GM12865 (cell line): ENCODE measurements at regions not wholly inside any gene's neighbourhood (a gene's known extent, or its start where the extent isn't known, plus 50 kb on each side); places are given as distances from the start of the nearest gene placed in this dataset.

ENCODE experiments used
- DNase-seq: peaks from one replicate; pipeline ENCODE4 v3.0.0; 2010; ENCODE audit warnings: low read depth
- H3K4me3 ChIP-seq: 2 replicates; pipeline ENCODE4 v1.5.1; 2011; ENCODE audit warnings: mild to moderate bottlenecking, low read depth, low read length, control low read depth
- TF ChIP-seq, protein P1 (sequence below): IDR thresholded peaks from 2 replicates; pipeline ENCODE4 v1.5.1; 2011; ENCODE audit warnings: low read length, control low read depth, low read depth, inconsistent platforms; ENCODE audit not compliant: insufficient read depth; ENCODE audit errors: missing control alignments

DNA sequence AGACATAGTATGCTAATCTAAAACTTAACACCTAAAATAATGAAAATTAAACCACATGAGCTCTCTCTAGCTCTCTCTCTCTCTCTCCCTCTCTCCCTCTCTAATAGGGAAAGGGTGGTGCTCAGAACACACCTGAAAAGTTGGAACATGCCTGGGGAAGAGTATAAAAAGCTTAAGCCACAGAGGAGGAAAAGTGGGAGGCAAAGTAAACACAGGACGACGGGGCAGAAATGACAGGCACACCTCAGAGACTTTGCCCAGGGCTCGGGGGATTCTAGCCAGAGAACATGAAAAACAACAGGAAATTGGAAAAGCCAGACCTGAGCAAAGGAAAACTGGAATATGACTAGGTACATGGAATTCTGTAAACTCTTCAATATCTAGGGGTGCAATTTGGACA is 666.1 kb downstream of the BCL11A start:
- no peak overlapping the region for H3K4me3 ChIP-seq
- TF ChIP-seq, protein P1, sequence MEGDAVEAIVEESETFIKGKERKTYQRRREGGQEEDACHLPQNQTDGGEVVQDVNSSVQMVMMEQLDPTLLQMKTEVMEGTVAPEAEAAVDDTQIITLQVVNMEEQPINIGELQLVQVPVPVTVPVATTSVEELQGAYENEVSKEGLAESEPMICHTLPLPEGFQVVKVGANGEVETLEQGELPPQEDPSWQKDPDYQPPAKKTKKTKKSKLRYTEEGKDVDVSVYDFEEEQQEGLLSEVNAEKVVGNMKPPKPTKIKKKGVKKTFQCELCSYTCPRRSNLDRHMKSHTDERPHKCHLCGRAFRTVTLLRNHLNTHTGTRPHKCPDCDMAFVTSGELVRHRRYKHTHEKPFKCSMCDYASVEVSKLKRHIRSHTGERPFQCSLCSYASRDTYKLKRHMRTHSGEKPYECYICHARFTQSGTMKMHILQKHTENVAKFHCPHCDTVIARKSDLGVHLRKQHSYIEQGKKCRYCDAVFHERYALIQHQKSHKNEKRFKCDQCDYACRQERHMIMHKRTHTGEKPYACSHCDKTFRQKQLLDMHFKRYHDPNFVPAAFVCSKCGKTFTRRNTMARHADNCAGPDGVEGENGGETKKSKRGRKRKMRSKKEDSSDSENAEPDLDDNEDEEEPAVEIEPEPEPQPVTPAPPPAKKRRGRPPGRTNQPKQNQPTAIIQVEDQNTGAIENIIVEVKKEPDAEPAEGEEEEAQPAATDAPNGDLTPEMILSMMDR: no peak
- DNase-seq: no peak

DNA sequence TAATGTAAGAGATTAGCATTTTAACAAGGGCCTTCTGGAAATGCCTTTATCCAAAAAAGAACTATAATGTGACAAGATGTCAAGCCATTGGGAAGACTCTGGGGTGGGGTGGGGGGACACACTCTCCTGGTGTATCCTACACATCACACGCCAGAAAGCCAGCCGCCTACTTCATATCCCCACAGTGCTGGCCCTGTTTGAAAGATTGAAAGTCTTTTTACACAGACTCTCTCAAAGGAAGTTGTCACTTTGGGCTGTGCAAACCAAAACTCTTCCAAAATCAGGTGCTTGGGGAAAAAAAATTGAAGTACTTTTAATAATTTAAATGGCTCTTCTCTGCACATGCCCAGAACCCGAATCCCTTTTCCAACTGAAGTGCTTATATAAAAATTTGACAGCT is 666.7 kb downstream of the BCL11A start:
- TF ChIP-seq, protein P1: no peak
- DNase-seq: no peak
- no peak overlapping the region for H3K4me3 ChIP-seq

DNA sequence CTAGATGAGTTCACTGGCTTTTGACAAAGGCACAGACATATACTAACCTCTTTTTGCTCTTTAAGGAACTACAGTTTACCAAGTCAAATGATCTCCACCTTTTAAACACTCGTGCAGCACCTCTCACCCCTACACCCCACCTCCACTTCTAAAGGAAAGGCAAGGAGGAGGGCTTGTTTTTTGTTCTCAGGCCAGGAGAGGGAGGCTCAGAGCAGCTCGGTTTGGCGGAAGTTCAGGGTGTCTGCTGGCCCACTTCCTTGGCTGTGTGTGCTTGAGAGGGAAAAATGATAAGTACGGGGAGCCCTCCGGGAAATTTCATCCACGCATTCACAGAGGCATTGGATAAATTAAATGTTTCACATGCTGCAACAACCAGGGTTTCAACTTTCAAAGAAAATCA is 667.9 kb downstream of the BCL11A start:
- TF ChIP-seq, protein P1: no peak
- no peak for DNase-seq
- no peak overlapping the region for H3K4me3 ChIP-seq

DNA sequence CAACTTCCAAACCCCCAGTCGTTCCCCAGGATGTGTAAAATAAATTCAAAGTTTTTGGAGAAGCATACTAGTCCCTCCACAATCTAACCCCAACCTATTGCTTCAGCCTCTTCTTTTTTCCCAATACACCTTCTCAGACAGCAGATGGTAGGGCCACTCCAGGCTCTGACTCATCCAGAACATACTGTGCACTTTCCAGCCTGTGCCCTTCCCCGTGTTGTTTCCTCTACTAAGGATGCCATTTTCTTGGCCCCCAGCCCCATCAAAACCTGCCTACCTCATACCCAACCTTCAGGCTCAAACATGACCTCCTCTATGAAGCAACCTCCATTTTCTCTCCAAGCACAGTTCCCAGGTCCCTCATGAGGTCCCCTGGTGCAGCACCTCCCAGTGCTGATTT is 669.3 kb downstream of the BCL11A start:
- TF ChIP-seq, protein P1: no peak
- DNase-seq: no peak
- H3K4me3 ChIP-seq: no peak overlapping the region

DNA sequence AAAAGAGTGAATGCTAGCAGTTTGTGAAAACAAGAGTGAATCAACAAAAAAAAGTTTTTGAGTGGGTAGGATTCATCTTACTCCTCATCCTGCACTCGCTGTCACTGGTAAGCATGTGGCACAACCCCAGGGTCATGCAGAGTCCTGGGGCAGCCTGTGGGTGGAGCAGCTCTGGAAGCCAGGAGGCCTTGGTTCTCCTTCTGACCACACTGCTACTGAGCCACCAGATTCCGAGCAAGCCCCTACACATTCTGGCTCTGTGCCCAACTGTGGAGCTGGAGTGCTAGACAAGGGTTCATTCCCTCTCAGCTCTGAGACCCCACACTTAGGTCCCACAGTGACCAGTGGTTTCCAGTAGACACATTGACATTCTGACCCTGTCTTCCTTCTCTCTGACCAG is 670.6 kb downstream of the BCL11A start:
- H3K4me3 ChIP-seq: no peak overlapping the region
- TF ChIP-seq, protein P1: no peak
- DNase-seq: no peak

DNA sequence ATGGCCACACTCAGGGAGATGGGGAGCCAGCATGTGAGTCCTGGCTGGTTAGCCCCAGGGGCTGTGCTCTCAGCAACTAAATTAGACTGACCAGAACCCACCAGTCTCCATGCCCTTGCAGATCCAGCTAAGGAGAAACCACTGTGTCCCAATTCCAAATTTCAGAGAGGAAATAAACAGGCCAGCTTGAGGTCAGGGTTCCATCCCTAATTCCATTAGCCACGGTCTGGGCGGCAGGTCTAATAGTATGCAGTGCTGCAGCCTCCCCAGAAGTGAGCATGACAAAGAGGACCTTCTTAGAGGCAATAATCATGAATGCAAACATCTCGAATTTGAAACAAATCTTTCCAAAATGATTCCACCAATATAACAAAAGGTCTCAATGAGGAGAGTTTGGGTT is 671.2 kb downstream of the BCL11A start:
- no peak for DNase-seq
- no peak overlapping the region for H3K4me3 ChIP-seq
- TF ChIP-seq, protein P1: no peak

DNA sequence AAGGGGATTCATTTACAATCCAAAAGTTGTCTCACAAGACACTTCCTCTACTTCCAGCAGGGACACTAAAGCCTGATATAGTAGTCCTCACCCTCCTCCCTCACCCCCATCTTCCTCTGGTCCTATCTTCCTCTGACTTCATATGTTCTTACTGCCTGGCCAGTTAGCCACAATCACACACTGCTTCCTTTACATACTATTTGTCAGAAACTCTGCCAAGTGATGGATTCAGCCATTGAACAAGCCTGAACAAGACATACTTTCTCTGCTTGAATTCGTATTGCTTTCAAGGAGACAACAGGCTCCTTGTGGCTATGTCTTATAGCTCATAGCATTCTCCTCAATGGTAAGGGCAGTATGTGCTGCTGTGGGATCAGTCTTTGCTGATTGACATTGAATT is 672.2 kb downstream of the BCL11A start:
- TF ChIP-seq, protein P1: no peak

More for the DNA sequence above, 672.2 kb downstream of the BCL11A start:
- no peak for DNase-seq
- no peak overlapping the region for H3K4me3 ChIP-seq
